ENCODE measurements at regions not wholly inside any gene's neighbourhood (a gene's known extent, or its start where the extent isn't known, plus 50 kb on each side); places are given as distances from the start of the nearest gene placed in this dataset.

DNA sequence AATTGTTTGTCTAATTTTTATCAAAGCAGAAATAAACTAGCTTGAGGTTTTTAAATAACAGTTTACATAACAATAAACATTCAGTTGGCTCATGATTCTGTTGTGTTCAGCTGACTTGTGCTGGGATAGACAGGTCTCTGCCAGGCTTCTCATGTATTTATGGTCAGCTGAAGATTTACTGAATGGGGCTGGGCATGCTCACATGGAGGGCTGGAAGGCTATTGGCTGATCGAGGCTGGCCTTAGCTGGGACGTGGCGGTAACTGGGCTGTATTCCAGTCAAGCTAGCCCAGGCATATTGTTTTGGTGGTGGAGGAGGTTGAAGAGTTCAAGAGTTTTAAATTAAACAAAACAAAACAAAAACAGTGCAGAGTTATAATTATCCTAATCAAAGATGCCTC lies 251.0 kb upstream of the MTPN start:
- ChIA-PET POLR2A (no interaction called here), CTCF (no interaction called here)
- Histone ChIP-seq H3K9ac (replicated peaks; ENCODE audit: extremely low read depth, insufficient read depth, low read length) (no peak overlapping the region), H3K4me3 (replicated peaks in 1 of 3; ENCODE audit: insufficient read depth in 1 of 3, low read depth in 1 of 3, low read length in 3 of 3) (no peak overlapping the region), H2AFZ (ENCODE audit: low read depth, low read length) (no peak overlapping the region), H3K9me3 (replicated peaks; ENCODE audit: control insufficient read depth, insufficient read depth, low read length) (no peaks in the 10 kb centered on the region), H3K4me2 (ENCODE audit: insufficient read depth, low read length) (no peak overlapping the region), H3K9me1 (replicated peaks; ENCODE audit: control insufficient read depth, extremely low read depth, insufficient read depth, low read length) (no peaks in the 10 kb centered on the region), H3K27me3 (ENCODE audit: control insufficient read depth in 2 of 2, insufficient read depth in 2 of 2, low read length in 2 of 2) (no peaks in the 10 kb centered on the region), H3K36me3 (ENCODE audit: control insufficient read depth in 2 of 2, extremely low read depth in 1 of 2, insufficient read depth in 2 of 2, low read length in 2 of 2) (no peaks in the 10 kb centered on the region), H3K79me2 (ENCODE audit: control insufficient read depth, insufficient read depth, low read length) (no peaks in the 10 kb centered on the region), H3K27ac (ENCODE audit: insufficient read depth, low read depth, low read length) (no peak overlapping the region), H3K4me1 (ENCODE audit: control insufficient read depth, extremely low read depth, insufficient read depth, low read length) (no peaks in the 10 kb centered on the region), H4K20me1 (replicated peaks; ENCODE audit: control insufficient read depth, extremely low read depth, insufficient read depth, low read length) (no peaks in the 10 kb centered on the region)
- no TSS peak for BruUV-seq (replicated peaks)
- intact Hi-C loops (cut with micrococcal nuclease), result no loop called here
- TF ChIP-seq, protein P1, sequence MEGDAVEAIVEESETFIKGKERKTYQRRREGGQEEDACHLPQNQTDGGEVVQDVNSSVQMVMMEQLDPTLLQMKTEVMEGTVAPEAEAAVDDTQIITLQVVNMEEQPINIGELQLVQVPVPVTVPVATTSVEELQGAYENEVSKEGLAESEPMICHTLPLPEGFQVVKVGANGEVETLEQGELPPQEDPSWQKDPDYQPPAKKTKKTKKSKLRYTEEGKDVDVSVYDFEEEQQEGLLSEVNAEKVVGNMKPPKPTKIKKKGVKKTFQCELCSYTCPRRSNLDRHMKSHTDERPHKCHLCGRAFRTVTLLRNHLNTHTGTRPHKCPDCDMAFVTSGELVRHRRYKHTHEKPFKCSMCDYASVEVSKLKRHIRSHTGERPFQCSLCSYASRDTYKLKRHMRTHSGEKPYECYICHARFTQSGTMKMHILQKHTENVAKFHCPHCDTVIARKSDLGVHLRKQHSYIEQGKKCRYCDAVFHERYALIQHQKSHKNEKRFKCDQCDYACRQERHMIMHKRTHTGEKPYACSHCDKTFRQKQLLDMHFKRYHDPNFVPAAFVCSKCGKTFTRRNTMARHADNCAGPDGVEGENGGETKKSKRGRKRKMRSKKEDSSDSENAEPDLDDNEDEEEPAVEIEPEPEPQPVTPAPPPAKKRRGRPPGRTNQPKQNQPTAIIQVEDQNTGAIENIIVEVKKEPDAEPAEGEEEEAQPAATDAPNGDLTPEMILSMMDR (IDR thresholded peaks at IDR 0.05; ENCODE audit: extremely low read depth in 1 of 2, insufficient read depth in 1 of 2, low read depth in 1 of 2, low read length in 2 of 2), result no peak
- TF ChIP-seq, protein P2, sequence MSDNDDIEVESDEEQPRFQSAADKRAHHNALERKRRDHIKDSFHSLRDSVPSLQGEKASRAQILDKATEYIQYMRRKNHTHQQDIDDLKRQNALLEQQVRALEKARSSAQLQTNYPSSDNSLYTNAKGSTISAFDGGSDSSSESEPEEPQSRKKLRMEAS (IDR thresholded peaks at IDR 0.05; ENCODE audit: insufficient read depth, insufficient read length), result no peak
- TF ChIP-seq POLR2A (IDR thresholded peaks at IDR 0.05; ENCODE audit: low read depth, low read length), result no peak
- no peak for TF ChIP-seq JUN (IDR thresholded peaks at IDR 0.05; ENCODE audit: borderline replicate concordance, insufficient read depth, insufficient read length, low read depth)
- no peak for TF ChIP-seq MYC (IDR thresholded peaks at IDR 0.05; ENCODE audit: low read depth, low read length)
- no peak for TF ChIP-seq POLR2AphosphoS5 (IDR thresholded peaks at IDR 0.05; ENCODE audit: insufficient read depth, low read depth, low read length)
- TF ChIP-seq FOS (IDR thresholded peaks at IDR 0.05; ENCODE audit: borderline replicate concordance, insufficient read depth, low read length), result no peak
- no peak for TF ChIP-seq EZH2 (IDR thresholded peaks at IDR 0.05; ENCODE audit: borderline replicate concordance, low read depth, low read length, severe bottlenecking)
- TF ChIP-seq GATA2 (IDR thresholded peaks at IDR 0.05; ENCODE audit: insufficient read depth, insufficient read length, low read depth, low read length), result no peak
- dilution Hi-C loops (cut with MboI; ENCODE audit: extremely low pct_ligation_motif_present, low sequenced_read_pairs), result no loop called here
- DNase-seq (ENCODE audit: low read depth, low spot score) (no peak), FAIRE-seq (no peak)

Measured in endothelial cell of umbilical vein (primary cell).